H9 (cell line): ENCODE measurements at regions not wholly inside any gene's neighbourhood (a gene's known extent, or its start where the extent isn't known, plus 50 kb on each side); places are given as distances from the start of the nearest gene placed in this dataset.

ENCODE experiments used
- DNase-seq: peaks from one replicate; pipeline ENCODE4 v3.0.0-alpha.2; 2017
- H2AFZ ChIP-seq: one replicate; pipeline ENCODE4 v1.6.1; 2013; ENCODE audit warnings: mild to moderate bottlenecking, low read length, control low read depth, moderate library complexity
- H2AK5ac ChIP-seq: 2 replicates; pipeline ENCODE4 v1.6.1; 2013; ENCODE audit warnings: low read length, control low read depth, mixed read lengths; ENCODE audit not compliant: insufficient read length
- H2BK120ac ChIP-seq: one replicate; pipeline ENCODE4 v1.6.1; 2013; ENCODE audit warnings: low read depth, mild to moderate bottlenecking, low read length, control low read depth, inconsistent platforms; ENCODE audit not compliant: poor library complexity, severe bottlenecking
- H2BK12ac ChIP-seq: 2 replicates; pipeline ENCODE4 v1.6.1; 2013; ENCODE audit warnings: low read length, control low read depth, mixed read lengths, low read depth; ENCODE audit not compliant: insufficient read length
- H2BK15ac ChIP-seq: 2 replicates; pipeline ENCODE4 v1.6.1; 2013; ENCODE audit warnings: low read depth, low read length, control low read depth
- H2BK20ac ChIP-seq: one replicate; pipeline ENCODE4 v1.6.1; 2013; ENCODE audit warnings: low read depth, mild to moderate bottlenecking, low read length, control low read depth, inconsistent platforms; ENCODE audit not compliant: poor library complexity, severe bottlenecking
- H2BK5ac ChIP-seq: 2 replicates; pipeline ENCODE4 v1.6.1; 2013; ENCODE audit warnings: low read length, control low read depth, mixed read lengths; ENCODE audit not compliant: insufficient read length
- H3K14ac ChIP-seq: 2 replicates; pipeline ENCODE4 v1.6.1; 2013; ENCODE audit warnings: low read length, control low read depth; ENCODE audit not compliant: insufficient read depth
- H3K18ac ChIP-seq: 2 replicates; pipeline ENCODE4 v1.6.1; 2013; ENCODE audit warnings: low read depth, mild to moderate bottlenecking, mixed read lengths, low read length, control low read depth; ENCODE audit not compliant: insufficient read length
- H3K23ac ChIP-seq: 2 replicates; pipeline ENCODE4 v1.6.1; 2013; ENCODE audit warnings: low read length, control low read depth, mixed read lengths, low read depth; ENCODE audit not compliant: insufficient read length
- H3K23me2 ChIP-seq: 2 replicates; pipeline ENCODE4 v1.6.1; 2013; ENCODE audit warnings: low read depth, mild to moderate bottlenecking, mixed read lengths, low read length, control low read depth; ENCODE audit not compliant: insufficient read length, poor library complexity, severe bottlenecking
- H3K27ac ChIP-seq: 2 replicates; pipeline ENCODE4 v1.5.1; 2013; ENCODE audit warnings: low read length, control low read depth, mixed read lengths, low read depth; ENCODE audit not compliant: insufficient read length
- H3K27me3 ChIP-seq: 2 replicates; pipeline ENCODE4 v1.6.1; 2013; ENCODE audit warnings: low read length, control low read depth, inconsistent platforms; ENCODE audit not compliant: insufficient read depth
- H3K4ac ChIP-seq: 2 replicates; pipeline ENCODE4 v1.6.1; 2013; ENCODE audit warnings: low read depth, mild to moderate bottlenecking, control low read depth, inconsistent platforms, low read length, moderate library complexity
- H3K4me1 ChIP-seq: 2 replicates; pipeline ENCODE4 v1.6.1; 2013; ENCODE audit warnings: low read length, control low read depth, inconsistent platforms; ENCODE audit not compliant: insufficient read depth
- H3K4me2 ChIP-seq: 2 replicates; pipeline ENCODE4 v1.6.1; 2013; ENCODE audit warnings: low read length, control low read depth, mixed read lengths; ENCODE audit not compliant: insufficient read length, insufficient read depth
- H3K56ac ChIP-seq: 2 replicates; pipeline ENCODE4 v1.6.1; 2013; ENCODE audit warnings: low read depth, mild to moderate bottlenecking, mixed read lengths, low read length, control low read depth; ENCODE audit not compliant: insufficient read length
- H3K79me1 ChIP-seq: 2 replicates; pipeline ENCODE4 v1.6.1; 2013; ENCODE audit warnings: low read depth, mild to moderate bottlenecking, moderate library complexity, low read length, control low read depth, inconsistent platforms; ENCODE audit not compliant: insufficient read depth, poor library complexity, severe bottlenecking
- H3K79me2 ChIP-seq: 2 replicates; pipeline ENCODE4 v1.6.1; 2013; ENCODE audit warnings: low read length, control low read depth, inconsistent platforms; ENCODE audit not compliant: insufficient read depth
- H3K9ac ChIP-seq: 2 replicates; pipeline ENCODE4 v1.6.1; 2013; ENCODE audit warnings: low read length, control low read depth, mixed read lengths; ENCODE audit not compliant: insufficient read length; ENCODE audit errors: extremely low read depth
- H3K9me3 ChIP-seq: one replicate; pipeline ENCODE4 v1.6.1; 2013; ENCODE audit warnings: low read depth, low read length, inconsistent platforms; ENCODE audit not compliant: control insufficient read depth
- H3T11ph ChIP-seq: one replicate; pipeline ENCODE4 v1.6.1; 2013; ENCODE audit warnings: mild to moderate bottlenecking, low read length, control low read depth, inconsistent platforms
- H4K20me1 ChIP-seq: one replicate; pipeline ENCODE4 v1.6.1; 2013; ENCODE audit not compliant: control insufficient read depth, insufficient read length, insufficient read depth
- H4K5ac ChIP-seq: 2 replicates; pipeline ENCODE4 v1.6.1; 2013; ENCODE audit warnings: low read depth, mild to moderate bottlenecking, mixed read lengths, low read length, control low read depth; ENCODE audit not compliant: insufficient read length
- H4K8ac ChIP-seq: replicated peaks from 2 replicates; pipeline ENCODE4 v1.6.1; 2013; ENCODE audit warnings: low read length, control low read depth, mixed read lengths, low read depth; ENCODE audit not compliant: insufficient read length
- H4K91ac ChIP-seq: 2 replicates; pipeline ENCODE4 v1.6.1; 2013; ENCODE audit warnings: low read depth, mild to moderate bottlenecking, moderate library complexity, mixed read lengths, low read length, control low read depth; ENCODE audit not compliant: insufficient read length
- H3K27ac Mint-ChIP-seq, 3 experiments: 2 replicates in 2 of 3; 3 replicates in 1 of 3; pipeline ENCODE4 v1.8.0; 2020 to 2021; ENCODE audit warnings: mixed read lengths in 3 of 3, mild to moderate bottlenecking in 1 of 3, moderate library complexity in 1 of 3
- H3K27me3 Mint-ChIP-seq: 2 replicates; pipeline ENCODE4 v1.8.0; 2021; ENCODE audit warnings: low read depth, mild to moderate bottlenecking, moderate library complexity, mixed read lengths
- H3K36me3 Mint-ChIP-seq, 3 experiments: 2 replicates in 2 of 3; 3 replicates in 1 of 3; pipeline ENCODE4 v1.8.0; 2020 to 2021; ENCODE audit warnings: low read depth in 3 of 3, mixed read lengths in 3 of 3; ENCODE audit not compliant: insufficient read depth in 1 of 3
- H3K4me1 Mint-ChIP-seq, 2 experiments: 2 replicates each; pipeline ENCODE4 v1.8.0; 2020; ENCODE audit warnings: mixed read lengths in 2 of 2
- H3K4me3 Mint-ChIP-seq, 2 experiments: 2 replicates in 1 of 2; 3 replicates in 1 of 2; pipeline ENCODE4 v1.8.0; 2020 to 2021; ENCODE audit warnings: mild to moderate bottlenecking in 2 of 2, mixed read lengths in 2 of 2, moderate library complexity in 1 of 2
- H3K9me3 Mint-ChIP-seq, 2 experiments: 2 replicates in 1 of 2; 3 replicates in 1 of 2; pipeline ENCODE4 v1.8.0; 2020; ENCODE audit warnings: mild to moderate bottlenecking in 2 of 2, mixed read lengths in 2 of 2, moderate library complexity in 1 of 2
- WGBS: extraction: QIAGEN DNeasy Blood & Tissue Kit; methylation state at CpG from one replicate; pipeline ENCODE4 v1.1.7; 2013; ENCODE audit warnings: missing lambda C conversion rate, low lambda C conversion rate, mixed read lengths; ENCODE audit not compliant: insufficient read length; ENCODE audit errors: extremely low coverage; 5-methylcytosine and 5-hydroxymethylcytosine counted together
- TF ChIP-seq, protein P1 (sequence below): fragments of 200-600 bp; sonication (generic); conservative IDR thresholded peaks from 3 replicates; pipeline ENCODE4 v1.8.0; 2021; ENCODE audit warnings: antibody characterized with exemption, mild to moderate bottlenecking

DNA sequence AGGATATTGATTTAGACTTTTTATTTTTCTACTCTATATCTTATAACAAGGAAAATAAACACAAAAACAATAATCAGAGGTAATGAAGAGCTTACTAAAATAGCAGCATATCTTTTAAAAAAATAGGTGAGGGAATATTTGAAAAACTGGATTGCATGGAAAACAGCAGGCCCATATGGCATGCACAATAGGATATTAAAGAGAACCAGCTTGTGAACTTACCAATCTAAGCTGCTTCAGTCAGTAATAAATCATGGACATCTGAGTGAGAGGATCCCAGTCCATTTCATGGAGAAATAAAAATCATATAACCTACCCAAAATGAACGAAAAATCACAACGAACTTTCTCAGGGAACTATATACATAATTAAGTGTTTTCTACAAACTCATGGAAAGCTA, 634.6 kb downstream of the ADCYAP1 start:
- no peak overlapping the region for H3T11ph ChIP-seq
- H3K14ac ChIP-seq, result no peak overlapping the region
- TF ChIP-seq, protein P1, sequence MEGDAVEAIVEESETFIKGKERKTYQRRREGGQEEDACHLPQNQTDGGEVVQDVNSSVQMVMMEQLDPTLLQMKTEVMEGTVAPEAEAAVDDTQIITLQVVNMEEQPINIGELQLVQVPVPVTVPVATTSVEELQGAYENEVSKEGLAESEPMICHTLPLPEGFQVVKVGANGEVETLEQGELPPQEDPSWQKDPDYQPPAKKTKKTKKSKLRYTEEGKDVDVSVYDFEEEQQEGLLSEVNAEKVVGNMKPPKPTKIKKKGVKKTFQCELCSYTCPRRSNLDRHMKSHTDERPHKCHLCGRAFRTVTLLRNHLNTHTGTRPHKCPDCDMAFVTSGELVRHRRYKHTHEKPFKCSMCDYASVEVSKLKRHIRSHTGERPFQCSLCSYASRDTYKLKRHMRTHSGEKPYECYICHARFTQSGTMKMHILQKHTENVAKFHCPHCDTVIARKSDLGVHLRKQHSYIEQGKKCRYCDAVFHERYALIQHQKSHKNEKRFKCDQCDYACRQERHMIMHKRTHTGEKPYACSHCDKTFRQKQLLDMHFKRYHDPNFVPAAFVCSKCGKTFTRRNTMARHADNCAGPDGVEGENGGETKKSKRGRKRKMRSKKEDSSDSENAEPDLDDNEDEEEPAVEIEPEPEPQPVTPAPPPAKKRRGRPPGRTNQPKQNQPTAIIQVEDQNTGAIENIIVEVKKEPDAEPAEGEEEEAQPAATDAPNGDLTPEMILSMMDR, result no peak
- H3K27ac ChIP-seq, result no peak overlapping the region
- H3K4me3 Mint-ChIP-seq, result no peak overlapping the region
- H2BK120ac ChIP-seq, result no peak overlapping the region
- H3K79me2 ChIP-seq, result no peaks in the 10 kb centered on the region
- no peaks in the 10 kb centered on the region for H3K9me3 ChIP-seq
- no peak overlapping the region for H2BK5ac ChIP-seq
- H3K23ac ChIP-seq, result no peak overlapping the region
- no peaks in the 10 kb centered on the region for H3K79me1 ChIP-seq
- no peak overlapping the region for H2BK15ac ChIP-seq
- H3K36me3 Mint-ChIP-seq, result no peaks in the 10 kb centered on the region
- no peak overlapping the region for H4K91ac ChIP-seq
- no peaks in the 10 kb centered on the region for H3K23me2 ChIP-seq
- no peak overlapping the region for H3K56ac ChIP-seq
- no peak overlapping the region for H3K4me2 ChIP-seq
- H3K4me1 Mint-ChIP-seq, result no peaks in the 10 kb centered on the region
- no peak overlapping the region for H4K5ac ChIP-seq
- H4K20me1 ChIP-seq, result no peaks in the 10 kb centered on the region
- no CpG with 5 or more reads among the region's 2 CpGs for WGBS
- no peak overlapping the region for H2AK5ac ChIP-seq
- no peak overlapping the region for H3K4ac ChIP-seq
- H2BK20ac ChIP-seq, result no peak overlapping the region
- H3K9me3 Mint-ChIP-seq, result peaks cover 0 to 2% of the 10 kb centered on the region in 2 experiments; a peak in 1 of 5 replicates
- no peaks in the 10 kb centered on the region for H3K27me3 ChIP-seq
- H4K8ac ChIP-seq, result no peak overlapping the region
- H3K27ac Mint-ChIP-seq, result no peak overlapping the region
- H3K18ac ChIP-seq, result no peak overlapping the region
- no peak overlapping the region for H3K9ac ChIP-seq
- no peak overlapping the region for H2AFZ ChIP-seq
- H2BK12ac ChIP-seq, result no peak overlapping the region
- H3K4me1 ChIP-seq, result no peaks in the 10 kb centered on the region
- DNase-seq, result no peak
- H3K27me3 Mint-ChIP-seq, result no peaks in the 10 kb centered on the region
